GM04503 (cell line): ENCODE measurements at regions not wholly inside any gene's neighbourhood (a gene's known extent, or its start where the extent isn't known, plus 50 kb on each side); places are given as distances from the start of the nearest gene placed in this dataset.
"Not testable (repeated sequence)": the region's sequence is repeated elsewhere in the genome, so short reads cannot be mapped to it uniquely, and the experiment has no call there.

ENCODE experiments used
- DNase-seq: peaks from one replicate; pipeline ENCODE4 v3.0.0-alpha.2; 2012; ENCODE audit warnings: low read depth

GRCh38 chr3:117003501-117003900, 293.9 kb downstream of the TUSC7 start:
- no peak for DNase-seq

GRCh38 chr3:117005274-117005673, 295.7 kb downstream of the TUSC7 start:
- no peak for DNase-seq

- DNase-seq: no peak
Observed at GRCh38 chr3:117005911-117006522, 296.4 kb downstream of the TUSC7 start.

GRCh38 chr3:117010318-117010717, 300.7 kb downstream of the TUSC7 start:
- DNase-seq: no peak

- DNase-seq: no peak
Observed at GRCh38 chr3:117011687-117012250, 302.2 kb downstream of the TUSC7 start.

GRCh38 chr3:117016378-117016777, 306.8 kb downstream of the TUSC7 start:
- DNase-seq: no peak

GRCh38 chr3:117017135-117017894, 307.7 kb downstream of the TUSC7 start:
- no peak for DNase-seq

GRCh38 chr3:117018655-117019054, 309.1 kb downstream of the TUSC7 start:
- DNase-seq: no peak

- peak; percentile 15 for DNase-seq
Observed at GRCh38 chr3:117019082-117019713, 309.6 kb downstream of the TUSC7 start.

- DNase-seq: no peak
Observed at GRCh38 chr3:117026401-117026800, 316.8 kb downstream of the TUSC7 start.

- DNase-seq: no peak
Observed at GRCh38 chr3:117035745-117036144, 326.2 kb downstream of the TUSC7 start.

GRCh38 chr3:117036259-117036799, 326.8 kb downstream of the TUSC7 start:
- peak; percentile 28 for DNase-seq

- no peak for DNase-seq
Observed at GRCh38 chr3:117045143-117045542, 335.6 kb downstream of the TUSC7 start.

GRCh38 chr3:117047951-117048705, 338.5 kb downstream of the TUSC7 start:
- no peak for DNase-seq

- peak; percentile 27 for DNase-seq
Observed at GRCh38 chr3:117052395-117052794, 342.8 kb downstream of the TUSC7 start.

- DNase-seq: no peak
Observed at GRCh38 chr3:117054556-117054955, 345.0 kb downstream of the TUSC7 start.

- not testable (repeated sequence) for DNase-seq
Observed at GRCh38 chr3:117056946-117057345, 347.4 kb downstream of the TUSC7 start.

GRCh38 chr3:117059067-117059955, 349.7 kb downstream of the TUSC7 start:
- DNase-seq: peak; percentile 5

GRCh38 chr3:117059956-117060270, 350.3 kb downstream of the TUSC7 start:
- DNase-seq: no peak

GRCh38 chr3:117063930-117064329, 354.4 kb downstream of the TUSC7 start:
- DNase-seq: no peak

GRCh38 chr3:117068301-117068700, 358.7 kb downstream of the TUSC7 start:
- no peak for DNase-seq
